Activated CD4-positive, alpha-beta T cell treated with anti-CD3 and anti-CD28 coated beads, Interleukin-10, Interleukin-2, amounts not matched to agents 100 ng/mL and 50 ng/mL, durations not matched to agents 16 hours and 8 hours (primary cell): ENCODE measurements at regions not wholly inside any gene's neighbourhood (a gene's known extent, or its start where the extent isn't known, plus 50 kb on each side); places are given as distances from the start of the nearest gene placed in this dataset.

Experiments used
- DNase-seq: peaks from one replicate; pipeline ENCODE4 v3.0.0-alpha.2; 2020

- DNase-seq = no peak
Measured at GRCh38 chr6:91149246-91149955, 562.5 kb upstream of the MAP3K7 start.

- no peak for DNase-seq
Measured at GRCh38 chr6:91144126-91144525, 557.3 kb upstream of the MAP3K7 start.

DNA sequence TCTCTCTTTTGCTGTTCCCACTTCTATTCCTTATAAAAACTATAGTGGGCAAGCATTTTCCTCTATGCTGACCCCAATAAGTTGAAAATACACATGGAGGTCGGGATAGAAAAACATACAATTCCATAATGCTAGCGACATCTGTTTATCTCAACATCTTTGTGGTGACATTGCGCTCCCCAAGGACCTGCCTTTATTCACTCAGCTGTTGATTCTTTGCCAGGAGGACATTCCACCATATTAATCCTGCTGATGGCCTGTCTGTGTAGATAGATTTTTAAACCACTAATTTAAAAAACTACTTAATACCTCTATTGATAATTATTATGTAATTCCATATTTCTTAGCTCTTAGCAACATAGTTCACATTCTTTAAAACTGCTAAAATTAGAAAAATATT lies 555.3 kb upstream of the MAP3K7 start:
- no peak for DNase-seq

- DNase-seq = no peak
Measured at GRCh38 chr6:91141346-91141745, 554.5 kb upstream of the MAP3K7 start.

GRCh38 chr6:91140449-91140848 lies 553.6 kb upstream of the MAP3K7 start:
- DNase-seq = no peak

GRCh38 chr6:91137286-91137685 lies 550.4 kb upstream of the MAP3K7 start:
- no peak for DNase-seq

- DNase-seq = no peak
Measured at GRCh38 chr6:91135406-91136103, 548.7 kb upstream of the MAP3K7 start.

- no peak for DNase-seq
Measured at GRCh38 chr6:91132461-91132860, 545.6 kb upstream of the MAP3K7 start.

DNA sequence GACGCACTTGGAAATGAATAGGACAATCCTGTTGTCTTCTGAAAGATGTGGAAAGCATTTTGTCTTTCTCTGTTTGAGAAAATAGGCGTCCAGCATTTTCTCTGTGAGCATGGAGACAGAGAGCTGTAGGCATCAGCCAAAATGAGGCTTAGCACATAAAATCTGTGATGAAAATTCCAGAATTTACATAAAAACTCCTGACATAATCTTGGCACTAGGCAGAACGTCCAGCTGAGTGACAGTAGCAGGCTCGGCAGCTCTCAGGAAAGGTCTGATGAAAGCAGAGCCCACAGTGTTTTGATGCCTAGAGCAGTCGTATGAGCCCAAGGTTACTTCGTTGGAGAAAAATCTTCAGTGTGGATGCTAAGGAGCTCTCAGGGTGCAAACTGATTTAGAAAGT lies 543.3 kb upstream of the MAP3K7 start:
- DNase-seq = no peak

GRCh38 chr6:91127752-91128151 lies 540.9 kb upstream of the MAP3K7 start:
- DNase-seq = no peak

DNA sequence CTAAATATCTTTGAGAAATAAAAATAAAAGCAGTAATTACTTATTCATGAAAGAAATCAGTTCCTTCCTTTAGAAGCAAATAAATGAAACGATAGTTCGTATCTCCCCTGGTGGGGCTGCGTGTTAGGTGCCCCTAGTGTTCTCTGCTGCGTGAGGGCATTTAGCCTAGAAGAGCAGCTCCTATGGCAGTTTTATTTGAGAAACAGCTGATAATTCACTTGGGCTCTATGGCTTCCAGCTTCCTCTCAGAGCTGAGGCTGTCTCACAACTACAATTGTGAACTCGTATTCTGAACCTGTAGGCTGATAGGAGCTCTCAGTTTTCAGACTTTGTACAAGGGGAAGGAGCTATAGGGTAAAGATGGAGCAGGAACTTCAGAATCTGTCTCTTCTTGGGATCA lies 540.0 kb upstream of the MAP3K7 start:
- no peak for DNase-seq

DNA sequence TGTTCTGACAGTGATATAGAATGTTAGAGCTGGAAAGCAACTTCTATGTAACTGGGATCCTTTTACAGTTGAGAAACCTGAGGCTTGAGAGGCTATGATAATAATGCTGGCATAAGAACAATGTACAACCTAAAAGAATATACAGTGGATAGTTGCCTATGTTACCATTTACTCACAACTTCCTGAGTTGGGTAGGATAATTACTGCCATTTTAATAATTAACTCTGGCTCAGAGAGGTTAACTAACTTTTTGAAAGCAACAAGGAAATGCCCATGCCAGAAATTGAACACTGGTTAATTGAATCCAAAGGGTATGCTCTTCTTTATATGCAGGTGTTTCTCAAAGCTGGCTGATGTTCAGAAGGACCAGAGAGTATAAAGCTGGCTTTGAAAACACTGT lies 530.7 kb upstream of the MAP3K7 start:
- no peak for DNase-seq

GRCh38 chr6:91114123-91114708 lies 527.3 kb upstream of the MAP3K7 start:
- DNase-seq = no peak

GRCh38 chr6:91106083-91106482 lies 519.2 kb upstream of the MAP3K7 start:
- DNase-seq = no peak

DNA sequence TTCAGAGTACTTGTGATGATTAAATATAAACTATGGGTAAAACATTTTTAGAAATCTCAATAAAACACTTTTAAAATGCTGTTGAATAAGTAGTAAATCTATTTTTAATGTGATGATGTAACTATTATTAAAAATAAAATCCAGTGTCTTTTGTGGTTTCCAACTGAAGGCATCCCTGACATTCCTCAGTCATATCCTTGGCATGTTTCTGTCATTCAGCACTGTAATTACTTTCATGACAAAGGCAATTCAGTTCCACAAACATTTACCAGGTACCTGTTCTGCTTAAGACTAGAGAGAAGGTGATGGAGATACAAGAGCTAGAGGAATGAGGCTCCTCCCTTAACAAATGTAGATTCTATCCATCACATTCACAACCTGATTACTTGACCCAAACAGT lies 518.7 kb upstream of the MAP3K7 start:
- no peak for DNase-seq

- DNase-seq = no peak
Measured at GRCh38 chr6:91099479-91099878, 512.6 kb upstream of the MAP3K7 start.

- no peak for DNase-seq
Measured at GRCh38 chr6:91098006-91098405, 511.1 kb upstream of the MAP3K7 start.

GRCh38 chr6:91097364-91097763 lies 510.5 kb upstream of the MAP3K7 start:
- DNase-seq = no peak

GRCh38 chr6:91094806-91095475 lies 508.1 kb upstream of the MAP3K7 start:
- DNase-seq = no peak

DNA sequence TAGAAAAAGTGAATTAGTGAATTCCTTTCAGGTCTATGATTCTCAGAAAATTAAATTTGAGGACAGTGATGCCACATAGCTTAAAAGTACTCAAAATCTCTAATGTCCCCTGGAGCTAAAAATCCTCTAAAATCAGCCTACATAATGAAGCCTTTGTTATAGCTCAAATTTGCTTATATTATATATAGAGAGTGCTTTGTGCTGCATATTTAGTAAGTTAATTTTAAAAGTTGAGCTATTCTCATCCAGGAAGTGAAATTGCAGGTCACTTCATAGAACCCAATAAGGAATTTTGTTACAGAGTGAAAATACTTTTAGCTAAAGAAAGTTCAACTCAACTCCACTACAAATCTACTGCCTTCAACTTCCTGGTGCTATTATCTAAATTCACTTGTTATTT lies 507.5 kb upstream of the MAP3K7 start:
- DNase-seq = no peak

- DNase-seq = no peak
Measured at GRCh38 chr6:91088976-91089375, 502.1 kb upstream of the MAP3K7 start.

DNA sequence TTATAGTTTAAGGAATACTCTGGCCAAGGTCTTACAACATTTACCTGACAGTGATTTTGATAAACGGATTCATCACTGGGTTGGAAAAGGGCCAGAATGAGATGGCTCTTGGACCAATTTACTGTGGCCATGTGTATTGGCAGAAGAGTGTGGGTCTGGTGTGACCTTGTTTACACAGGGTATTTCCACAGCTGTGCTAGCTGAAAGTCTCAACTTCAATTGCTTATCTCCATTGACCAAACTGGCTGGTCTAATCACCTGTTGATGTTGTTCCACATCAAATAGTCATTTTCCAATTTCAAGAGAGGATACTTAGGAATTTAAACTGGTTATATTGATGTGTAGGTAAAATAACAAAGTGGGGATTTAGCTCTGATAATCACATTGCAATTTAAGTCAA lies 501.6 kb upstream of the MAP3K7 start:
- DNase-seq = no peak

DNA sequence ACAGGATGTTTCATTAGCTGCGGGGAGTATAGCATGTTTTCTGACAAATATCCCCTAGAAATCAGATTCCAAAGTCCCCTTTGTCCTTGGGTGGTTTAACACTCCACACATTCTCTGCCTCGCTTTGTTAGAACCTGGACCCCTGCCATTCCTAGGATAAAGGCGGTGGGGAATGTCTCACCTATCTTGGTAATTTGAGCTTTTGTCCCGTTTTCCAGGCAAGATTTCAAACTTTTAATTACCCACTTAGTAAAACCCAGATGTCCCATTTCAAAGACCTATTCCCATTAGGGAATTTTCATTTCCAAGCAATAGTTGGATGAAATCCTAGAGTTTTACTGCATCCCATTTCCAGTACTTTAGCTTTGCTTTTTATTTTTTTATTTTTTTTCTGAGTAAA lies 501.0 kb upstream of the MAP3K7 start:
- DNase-seq = no peak

DNA sequence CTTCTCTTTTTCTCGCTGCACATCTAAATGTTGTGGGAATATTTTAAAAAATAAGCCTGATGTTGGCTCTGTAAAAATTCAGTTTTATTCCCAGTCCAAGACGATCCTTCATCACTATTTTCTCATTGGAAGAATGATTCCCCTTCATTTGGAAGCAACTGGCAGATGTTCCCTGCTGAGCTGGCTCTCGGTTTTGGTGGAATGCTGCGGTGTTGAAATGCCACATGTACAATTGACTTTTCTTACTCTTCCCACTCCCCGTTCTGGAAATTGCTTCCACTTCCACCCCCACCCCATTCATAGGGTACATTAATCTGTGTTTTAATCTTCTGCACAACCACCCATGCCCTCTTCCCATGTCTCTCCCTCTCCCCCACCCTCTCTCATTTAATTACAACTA lies 496.3 kb upstream of the MAP3K7 start:
- no peak for DNase-seq
